ENCODE measurements at regions not wholly inside any gene's neighbourhood (a gene's known extent, or its start where the extent isn't known, plus 50 kb on each side); places are given as distances from the start of the nearest gene placed in this dataset.

DNA sequence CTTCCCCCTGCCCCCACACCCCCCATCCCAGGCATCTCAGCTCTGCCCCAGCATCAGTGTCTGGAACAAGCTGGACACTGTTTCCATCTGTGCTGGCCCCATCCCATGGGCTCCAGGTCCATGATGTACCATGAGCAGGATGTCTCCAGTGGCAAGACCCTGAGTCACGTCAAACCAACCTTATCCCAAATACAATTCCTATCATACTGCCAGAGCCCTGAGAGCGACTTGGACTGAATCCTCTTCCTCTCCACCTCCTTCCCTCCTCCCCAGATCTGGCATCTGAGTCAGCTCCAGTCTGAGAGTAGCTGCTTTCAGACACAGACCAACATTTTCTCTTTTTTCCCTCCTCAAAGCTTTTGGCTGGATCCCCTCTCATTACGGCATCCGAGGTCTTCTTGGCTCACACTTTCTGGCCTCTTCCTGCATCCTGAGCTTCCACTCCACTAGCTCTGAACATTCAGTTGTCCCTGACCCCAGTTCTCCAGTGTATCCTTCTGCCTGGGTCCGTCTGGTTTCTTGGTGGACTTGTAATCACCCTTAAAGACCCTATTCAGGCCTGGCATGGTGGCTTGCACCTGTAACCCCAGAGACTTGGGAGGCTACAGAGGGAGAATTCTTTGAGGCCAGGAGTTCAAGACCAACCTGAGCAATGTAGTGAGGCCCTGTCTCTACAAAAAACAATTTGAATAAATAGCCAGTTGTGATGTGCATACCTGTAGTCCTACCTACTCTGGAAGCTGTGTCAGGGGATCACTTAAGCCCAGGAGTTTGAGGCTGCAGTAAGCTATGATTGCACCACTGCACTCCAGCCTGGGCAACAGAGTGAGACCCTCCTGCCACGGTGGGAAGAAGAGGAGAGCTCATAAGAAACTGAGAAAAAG lies 68.3 kb downstream of the ACKR3 start:
- TF ChIP-seq EZH2 (IDR thresholded peaks at IDR 0.05) (no peak), POLR2AphosphoS5 (IDR thresholded peaks at IDR 0.05; ENCODE audit: borderline replicate concordance, low read depth, low read length) (no peak), FOXP2 (optimal IDR thresholded peaks at IDR 0.05; ENCODE audit: control extremely low read depth, extremely low read length, insufficient read depth) (no peak)
